Muscle layer of duodenum (tissue), 2 donors: ENCODE measurements at regions not wholly inside any gene's neighbourhood (a gene's known extent, or its start where the extent isn't known, plus 50 kb on each side); places are given as distances from the start of the nearest gene placed in this dataset.

ENCODE experiments used
- H3K27ac ChIP-seq: one replicate; pipeline ENCODE4 v1.7.0; 2013; ENCODE audit warnings: mild to moderate bottlenecking, low read length
- H3K27me3 ChIP-seq: one replicate; pipeline ENCODE4 v1.7.0; 2013; ENCODE audit warnings: low read depth, mild to moderate bottlenecking, control low read depth, low read length
- H3K36me3 ChIP-seq, 2 donors: one replicate each; pipeline ENCODE4 v1.7.0; 2013; ENCODE audit warnings: low read length in 2 of 2, control low read depth in 1 of 2, mild to moderate bottlenecking in 1 of 2; ENCODE audit not compliant: insufficient read depth in 2 of 2, control insufficient read depth in 1 of 2
- H3K4me1 ChIP-seq, 2 donors: one replicate each; pipeline ENCODE4 v1.7.0; 2013; ENCODE audit warnings: low read length in 2 of 2, mild to moderate bottlenecking in 2 of 2, control low read depth in 1 of 2, moderate library complexity in 1 of 2; ENCODE audit not compliant: insufficient read depth in 2 of 2, control insufficient read depth in 1 of 2
- H3K4me3 ChIP-seq, 2 donors: one replicate each; pipeline ENCODE4 v1.7.0; 2013; ENCODE audit warnings: low read length in 2 of 2, low read depth in 1 of 2, mild to moderate bottlenecking in 1 of 2
- H3K9me3 ChIP-seq, 2 donors: one replicate each; pipeline ENCODE4 v1.7.0; 2013; ENCODE audit warnings: low read length in 2 of 2, control low read depth in 1 of 2, mild to moderate bottlenecking in 1 of 2; ENCODE audit not compliant: control insufficient read depth in 1 of 2
- donor health status: healthy.

DNA sequence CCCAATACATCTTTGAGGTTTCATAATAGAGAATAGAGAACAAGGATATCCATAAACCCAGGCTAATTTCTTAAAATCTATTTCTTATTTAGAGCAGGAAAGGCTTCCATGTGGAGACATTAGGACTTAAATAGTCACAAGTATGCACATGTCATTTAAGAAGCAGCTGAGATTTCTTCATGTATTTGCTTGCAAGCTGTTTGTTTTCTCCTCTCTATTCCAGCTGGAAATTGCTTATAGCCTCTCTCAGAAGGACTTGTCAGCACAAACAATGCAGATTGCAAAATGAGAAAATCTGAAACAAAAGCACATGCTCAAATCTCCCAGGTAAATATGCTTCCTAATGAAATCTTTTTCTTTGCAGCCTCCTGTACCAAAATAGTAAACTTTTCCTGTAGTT, 1473.1 kb downstream of the CDH8 start:
- Histone ChIP-seq H3K4me1 (no peaks in the 10 kb centered on the region), H3K36me3 (no peaks in the 10 kb centered on the region), H3K27me3 (no peaks in the 10 kb centered on the region), H3K4me3 (no peak overlapping the region), H3K9me3 (no peaks in the 10 kb centered on the region), H3K27ac (no peak overlapping the region)

DNA sequence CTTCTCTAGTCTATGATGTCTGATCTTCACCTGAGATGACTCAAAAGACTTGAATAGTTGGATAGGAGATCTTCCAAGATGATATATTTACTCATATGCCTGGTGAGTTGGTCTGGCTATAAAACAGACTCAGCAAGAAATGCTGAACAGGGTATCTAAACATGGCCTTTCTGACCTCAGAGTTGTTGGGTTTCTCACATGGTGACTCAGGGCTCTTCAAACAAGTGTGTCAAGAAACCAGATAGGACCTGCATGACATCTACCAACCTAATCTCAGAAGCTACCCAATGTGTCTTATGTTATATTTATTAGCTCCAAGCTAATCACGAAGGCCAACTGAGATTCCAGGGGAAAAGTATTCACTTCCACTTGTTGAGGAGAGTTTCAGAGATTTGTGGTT, 1477.3 kb downstream of the CDH8 start:
- H3K4me1 ChIP-seq, result no peaks in the 10 kb centered on the region

DNA sequence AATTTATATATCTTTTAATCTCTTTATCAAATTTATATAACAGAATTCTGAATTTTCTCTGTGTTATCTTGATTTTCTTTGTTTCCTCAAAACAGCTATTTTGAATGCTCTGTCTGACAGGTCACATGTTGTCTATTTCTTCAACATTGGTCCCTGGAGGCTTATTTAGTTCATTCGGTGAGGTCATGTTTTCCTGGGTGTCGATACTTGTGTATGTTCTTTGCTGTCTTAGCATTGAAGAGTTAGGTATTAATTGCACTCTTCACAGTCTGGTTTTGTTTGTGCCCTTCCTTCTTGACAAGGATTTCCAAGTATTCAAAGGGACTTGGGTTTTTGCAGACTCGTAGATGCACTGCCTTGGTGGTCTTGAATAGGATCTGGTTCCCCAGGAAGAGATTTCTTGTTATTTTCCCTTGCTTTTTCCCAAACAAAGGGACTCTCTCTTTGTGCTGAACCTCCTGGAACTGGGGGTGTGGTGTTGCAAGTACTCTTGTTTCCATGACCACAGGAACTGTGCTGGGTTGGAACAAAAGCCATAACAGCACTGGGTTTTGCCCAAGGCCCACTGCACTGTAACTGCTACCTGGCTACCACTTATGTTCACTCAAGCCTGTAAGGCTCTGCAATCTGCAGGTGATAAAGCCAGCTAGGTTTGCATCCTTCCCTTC, 1483.0 kb downstream of the CDH8 start:
- H3K4me1 ChIP-seq, result no peaks in the 10 kb centered on the region

More for the DNA sequence above, 1477.3 kb downstream of the CDH8 start:
- Histone ChIP-seq H3K9me3 (no peaks in the 10 kb centered on the region), H3K4me3 (no peak overlapping the region), H3K27ac (no peak overlapping the region), H3K36me3 (no peaks in the 10 kb centered on the region), H3K27me3 (no peaks in the 10 kb centered on the region)

DNA sequence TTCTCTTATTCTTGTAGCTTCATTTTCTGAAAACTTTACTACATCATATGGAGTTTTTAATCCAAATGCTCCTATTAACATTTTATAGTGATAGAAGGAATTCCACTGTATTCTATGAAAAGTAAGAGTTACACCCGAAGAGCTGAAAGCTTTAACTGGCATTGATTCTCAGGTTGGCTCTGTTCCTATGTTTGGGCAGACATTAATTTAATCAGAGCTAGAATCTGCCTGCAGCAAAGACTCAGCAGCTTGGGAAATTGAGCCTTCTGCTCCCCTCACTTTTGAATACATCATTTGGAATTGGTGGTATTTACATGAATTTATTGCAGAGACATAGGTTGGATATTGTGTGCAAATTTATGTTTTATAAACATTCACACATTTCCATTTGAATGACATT, 1494.7 kb downstream of the CDH8 start:
- no peaks in the 10 kb centered on the region for H3K27me3 ChIP-seq
- H3K36me3 ChIP-seq, result no peaks in the 10 kb centered on the region
- no peaks in the 10 kb centered on the region for H3K4me1 ChIP-seq
- peaks cover 0 to 7% of the 10 kb centered on the region in 2 donors for H3K9me3 ChIP-seq
- no peak overlapping the region for H3K4me3 ChIP-seq
- H3K27ac ChIP-seq, result no peak overlapping the region

More for the DNA sequence above, 1483.0 kb downstream of the CDH8 start:
- no peaks in the 10 kb centered on the region for H3K27me3 ChIP-seq
- H3K27ac ChIP-seq, result no peak overlapping the region
- no peaks in the 10 kb centered on the region for H3K9me3 ChIP-seq
- H3K4me3 ChIP-seq, result no peak overlapping the region
- H3K36me3 ChIP-seq, result no peaks in the 10 kb centered on the region

DNA sequence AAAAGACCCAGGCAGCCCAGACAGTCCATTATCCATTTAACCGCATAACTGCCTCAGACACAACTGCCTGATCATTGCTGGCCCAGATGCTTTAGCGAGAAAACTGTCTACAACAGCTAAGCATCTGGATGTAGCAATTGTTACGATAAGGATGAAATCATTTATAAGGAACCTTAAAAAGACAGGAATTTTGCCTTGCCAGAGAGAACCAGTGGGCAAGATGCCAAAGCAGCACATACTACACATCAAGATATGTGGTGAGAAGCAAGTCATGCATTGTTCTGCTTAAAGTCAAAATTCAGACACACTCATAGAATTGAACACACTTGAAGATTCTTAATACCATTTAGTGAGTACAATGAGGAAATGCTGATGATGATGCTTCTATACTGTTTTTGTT, 1525.3 kb downstream of the CDH8 start:
- Histone ChIP-seq H3K9me3 (peaks cover 0 to 3% of the 10 kb centered on the region in 2 donors), H3K27ac (no peak overlapping the region), H3K4me3 (no peak overlapping the region), H3K27me3 (no peaks in the 10 kb centered on the region), H3K4me1 (no peaks in the 10 kb centered on the region), H3K36me3 (no peaks in the 10 kb centered on the region)

DNA sequence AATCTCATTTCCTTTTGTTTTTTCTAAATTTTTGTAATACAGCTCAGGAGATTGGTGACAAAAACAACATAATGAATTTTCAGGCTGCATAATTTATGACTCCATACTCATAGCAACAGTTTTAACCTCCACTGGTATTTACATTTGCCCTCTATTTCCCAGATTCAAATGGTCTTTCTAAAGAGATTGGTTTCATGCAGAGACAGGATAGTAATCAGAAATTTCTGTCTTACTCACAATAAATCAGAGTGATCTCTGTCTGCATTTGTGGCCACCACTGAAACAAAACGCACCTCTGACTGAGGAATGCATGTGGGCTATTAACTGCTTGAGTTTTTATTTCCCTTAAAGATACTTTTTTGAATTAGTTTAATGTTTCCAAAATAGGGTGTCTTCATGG, 1526.0 kb downstream of the CDH8 start:
- Histone ChIP-seq H3K27ac (no peak overlapping the region), H3K36me3 (no peaks in the 10 kb centered on the region), H3K4me1 (no peaks in the 10 kb centered on the region), H3K27me3 (no peaks in the 10 kb centered on the region), H3K9me3 (no peaks in the 10 kb centered on the region), H3K4me3 (no peak overlapping the region)

DNA sequence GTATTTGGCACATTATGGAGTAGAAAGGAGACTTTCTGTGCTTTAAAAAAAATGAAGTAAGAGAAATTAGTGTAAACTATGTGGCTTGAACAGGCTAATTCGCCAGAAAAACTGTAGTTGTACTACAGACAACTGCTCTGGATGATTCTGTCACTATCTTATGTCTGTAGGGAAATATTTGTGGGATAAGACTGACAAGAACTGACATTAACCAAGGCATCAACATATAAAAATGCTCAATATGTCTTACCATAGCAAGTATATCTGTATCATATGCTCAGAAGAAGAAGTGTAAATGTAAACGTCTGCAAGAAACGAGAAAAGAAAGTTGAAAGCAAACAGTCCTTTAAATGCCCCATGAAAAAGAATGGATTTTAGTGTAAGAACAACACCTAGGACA, 1545.0 kb downstream of the CDH8 start:
- Histone ChIP-seq H3K4me3 (no peak overlapping the region), H3K4me1 (no peaks in the 10 kb centered on the region), H3K27ac (no peak overlapping the region), H3K36me3 (no peaks in the 10 kb centered on the region), H3K27me3 (no peaks in the 10 kb centered on the region), H3K9me3 (no peaks in the 10 kb centered on the region)

DNA sequence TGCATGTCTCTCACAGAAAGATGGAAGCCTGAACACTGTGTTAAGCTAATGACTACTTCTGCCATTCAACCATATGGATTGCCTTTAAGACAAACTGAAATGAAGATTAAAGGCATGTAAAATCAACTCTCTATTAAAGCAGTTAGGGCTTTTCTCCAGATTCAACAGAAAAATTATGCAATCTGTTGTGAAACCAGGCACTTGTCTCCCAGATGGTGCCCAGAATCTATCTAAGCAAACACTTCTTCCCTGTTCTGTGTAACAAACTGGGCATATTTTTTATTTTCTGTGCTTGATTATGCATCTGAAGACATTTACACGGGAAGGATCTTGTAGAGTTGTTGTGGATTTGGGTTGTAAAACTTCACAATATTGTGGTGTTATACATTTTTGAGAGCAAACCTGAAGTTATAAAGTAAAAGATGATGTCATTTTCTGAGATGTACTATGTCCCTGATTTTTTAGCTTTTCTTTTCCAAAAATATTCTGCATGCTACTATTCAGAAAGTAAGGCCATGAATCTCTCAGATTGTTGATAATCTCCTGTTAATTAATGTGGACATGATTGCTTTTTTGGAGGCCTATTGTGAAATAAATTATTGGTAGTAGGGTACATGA, 1550.3 kb downstream of the CDH8 start:
- H3K27ac ChIP-seq, result no peak overlapping the region
- no peaks in the 10 kb centered on the region for H3K4me1 ChIP-seq
- H3K4me3 ChIP-seq, result no peak overlapping the region
- no peaks in the 10 kb centered on the region for H3K36me3 ChIP-seq
- no peaks in the 10 kb centered on the region for H3K9me3 ChIP-seq
- no peaks in the 10 kb centered on the region for H3K27me3 ChIP-seq

DNA sequence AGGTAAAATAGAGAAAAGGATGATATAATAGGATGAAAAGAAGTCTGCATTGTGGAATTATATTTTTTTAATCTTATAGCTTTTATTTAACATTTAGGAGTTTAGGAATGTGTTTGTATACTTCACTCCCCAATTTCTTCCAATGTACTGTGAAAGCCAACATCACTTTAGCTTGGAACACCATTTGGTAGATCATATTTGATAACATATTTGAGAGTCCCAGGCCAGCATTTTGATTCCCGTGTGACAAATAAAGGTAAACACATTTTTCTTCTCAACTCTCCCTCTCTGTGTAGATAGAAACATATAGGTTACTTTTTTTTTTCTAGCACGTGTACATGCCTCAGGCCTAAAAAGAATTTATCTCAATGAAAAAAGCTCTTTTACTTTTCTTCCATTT, 1551.3 kb downstream of the CDH8 start:
- no peaks in the 10 kb centered on the region for H3K36me3 ChIP-seq
- no peaks in the 10 kb centered on the region for H3K4me1 ChIP-seq
- no peaks in the 10 kb centered on the region for H3K27me3 ChIP-seq

DNA sequence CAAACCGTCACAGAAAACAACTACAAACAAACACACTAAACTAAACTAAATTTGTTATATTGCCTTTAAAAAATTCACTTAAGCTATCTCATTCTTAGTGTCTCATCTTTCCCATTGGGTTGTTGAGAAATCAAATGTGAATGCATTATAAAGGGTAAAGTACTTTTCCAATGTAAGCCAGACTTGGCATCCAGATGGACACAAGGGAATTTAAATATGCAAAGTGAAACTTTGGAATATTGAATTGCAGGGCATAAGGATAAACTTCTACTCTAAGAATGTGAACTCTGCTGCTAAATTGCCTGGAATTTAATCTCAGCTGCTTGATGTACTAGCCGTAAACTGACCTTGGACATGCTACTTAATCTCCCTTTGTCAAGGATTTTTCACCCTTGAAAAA, 1554.6 kb downstream of the CDH8 start:
- H3K27ac ChIP-seq, result no peak overlapping the region
- H3K4me1 ChIP-seq, result no peaks in the 10 kb centered on the region
- no peaks in the 10 kb centered on the region for H3K27me3 ChIP-seq
- H3K4me3 ChIP-seq, result no peak overlapping the region
- no peaks in the 10 kb centered on the region for H3K36me3 ChIP-seq
- no peaks in the 10 kb centered on the region for H3K9me3 ChIP-seq

More for the DNA sequence above, 1551.3 kb downstream of the CDH8 start:
- Histone ChIP-seq H3K27ac (no peak overlapping the region), H3K9me3 (no peaks in the 10 kb centered on the region), H3K4me3 (no peak overlapping the region)

DNA sequence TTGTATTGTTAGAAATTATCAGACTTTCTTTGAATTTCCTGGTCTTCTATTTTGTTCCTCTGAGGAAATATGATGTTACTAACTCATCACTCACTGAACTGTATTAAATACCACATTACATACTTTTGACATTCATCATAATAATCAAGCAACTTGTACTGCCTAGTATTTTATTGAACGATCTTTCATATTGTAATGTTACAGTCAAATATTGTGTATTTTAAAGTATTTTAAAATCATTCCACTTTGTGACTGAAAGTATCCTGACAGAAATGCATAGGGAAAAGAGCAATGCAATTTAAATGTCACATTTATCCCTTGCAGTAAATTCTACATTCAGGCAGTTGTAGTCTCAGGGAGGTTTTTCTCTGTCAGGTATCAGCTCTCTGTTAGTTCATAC, 1557.4 kb downstream of the CDH8 start:
- no peaks in the 10 kb centered on the region for H3K36me3 ChIP-seq
- no peak overlapping the region for H3K27ac ChIP-seq
- no peaks in the 10 kb centered on the region for H3K4me1 ChIP-seq
- H3K4me3 ChIP-seq, result no peak overlapping the region
- no peaks in the 10 kb centered on the region for H3K9me3 ChIP-seq
- H3K27me3 ChIP-seq, result no peaks in the 10 kb centered on the region

DNA sequence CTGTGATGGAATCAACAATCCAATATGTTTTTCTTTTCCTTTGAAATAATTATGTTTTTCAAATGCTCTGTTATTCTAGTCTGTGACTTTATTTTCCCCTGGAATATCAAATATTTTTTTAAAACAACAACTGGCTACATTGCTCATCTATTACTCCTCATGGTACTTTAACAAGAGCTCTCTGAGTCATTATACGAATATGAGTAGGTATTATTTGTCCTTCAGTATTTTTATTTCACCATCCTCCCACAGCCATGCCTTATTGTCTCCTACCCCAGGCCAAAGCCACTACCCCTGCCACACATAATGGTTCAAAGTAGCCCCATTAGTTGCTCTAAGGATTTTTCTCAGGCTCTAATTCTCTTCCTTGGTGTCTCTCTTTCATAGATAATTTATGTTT, 1572.3 kb downstream of the CDH8 start:
- Histone ChIP-seq H3K9me3 (no peaks in the 10 kb centered on the region), H3K27me3 (no peaks in the 10 kb centered on the region)

More for the DNA sequence above, 1572.3 kb downstream of the CDH8 start:
- H3K36me3 ChIP-seq, result no peaks in the 10 kb centered on the region
- H3K4me1 ChIP-seq, result no peaks in the 10 kb centered on the region
- H3K4me3 ChIP-seq, result no peak overlapping the region
- no peak overlapping the region for H3K27ac ChIP-seq
